A549 (cell line): ENCODE measurements at regions not wholly inside any gene's neighbourhood (a gene's known extent, or its start where the extent isn't known, plus 50 kb on each side); places are given as distances from the start of the nearest gene placed in this dataset.

Experiments
- ATAC-seq, 2 experiments: fragments of 200-7000 bp in 1 of 2; fragments of >200 bp in 1 of 2; cut with Nextera tagmentation in 1 of 2; cut with Tn5 transposase in 1 of 2; 3 replicates each; pipeline versions ENCODE4 v1.8.0 to v1.9.1; 2018 to 2020; ENCODE audit warnings: mild to moderate bottlenecking in 1 of 2, moderate library complexity in 1 of 2
- CTCF ChIA-PET: fragments of 300-600 bp; sonication (Branson Sonifier 250); formaldehyde crosslinking; extraction: SDS; loops from one replicate; lab custom pipeline; 2021; ENCODE audit warnings: antibody characterized with exemption, inconsistent platforms; lab: Yijun Ruan, JAX
- POLR2A ChIA-PET: fragments of 350-600 bp; formaldehyde crosslinking; extraction: SDS; loops from one replicate; lab custom pipeline; 2021; ENCODE audit warnings: antibody characterized with exemption, inconsistent platforms; lab: Yijun Ruan, JAX
- DNase-seq, 2 experiments: peaks; one replicate each; pipeline versions ENCODE4 v3.0.0 to v3.0.0-alpha.2; 2011 to 2016; ENCODE audit warnings: low read depth in 1 of 2, low spot score in 1 of 2
- FAIRE-seq: peaks from 2 replicates; lab custom pipeline; 2011; peaks lifted over from hg19 to GRCh38; lab: Jason Lieb, UNC
- H3K27ac ChIP-seq, 2 experiments: fragments of >200 bp; sonication (Bioruptor Twin); formaldehyde crosslinking; 3 replicates each; pipeline ENCODE4 v1.5.1; 2016 to 2017
- H3K4me1 ChIP-seq: fragments of >200 bp; sonication (Bioruptor Twin); formaldehyde crosslinking; 3 replicates; pipeline ENCODE4 v1.6.1; 2016
- H3K4me2 ChIP-seq: fragments of >200 bp; sonication (Bioruptor Twin); formaldehyde crosslinking; 3 replicates; pipeline ENCODE4 v1.6.1; 2016
- H3K4me3 ChIP-seq: fragments of >200 bp; sonication (Bioruptor Twin); formaldehyde crosslinking; 3 replicates; pipeline ENCODE4 v1.5.1; 2016
- H3K9me3 ChIP-seq: fragments of >200 bp; sonication (Bioruptor Twin); formaldehyde crosslinking; 3 replicates; pipeline ENCODE4 v1.6.1; 2016
- BHLHE40 ChIP-seq: IDR thresholded peaks from 2 replicates; pipeline ENCODE4 v1.6.1; 2012; ENCODE audit warnings: low read depth, low read length, inconsistent platforms
- CBX8 ChIP-seq: fragments of 200-600 bp; sonication (generic); IDR thresholded peaks from 2 replicates; pipeline ENCODE4 v1.6.1; 2016
- EHF ChIP-seq: fragments of 250-450 bp; sonication (Bioruptor Pico); IDR thresholded peaks from 2 replicates; pipeline ENCODE4 v1.5.0; 2020; ENCODE audit warnings: mild to moderate bottlenecking
- EHMT2 ChIP-seq: fragments of 200-600 bp; sonication (generic); IDR thresholded peaks from 2 replicates; pipeline ENCODE4 v1.6.1; 2016; ENCODE audit warnings: antibody characterized with exemption, low read depth, mild to moderate bottlenecking, moderate library complexity
- EP300 ChIP-seq, 2 experiments: fragments of >200 bp; sonication (Bioruptor Twin); formaldehyde crosslinking; IDR thresholded peaks; 2 replicates in 1 of 2; 3 replicates in 1 of 2; pipeline ENCODE4 v1.6.1; 2016 to 2017
- GATA3 ChIP-seq: IDR thresholded peaks from 2 replicates; pipeline ENCODE4 v1.6.1; 2012; ENCODE audit warnings: borderline replicate concordance
- HOXA7 ChIP-seq: fragments of 250-450 bp; sonication (Bioruptor Pico); IDR thresholded peaks from 2 replicates; pipeline ENCODE4 v1.5.0; 2020; ENCODE audit warnings: mild to moderate bottlenecking, moderate library complexity
- HOXB5 ChIP-seq: fragments of 250-450 bp; sonication (Bioruptor Pico); IDR thresholded peaks from 2 replicates; pipeline ENCODE4 v1.5.0; 2020; ENCODE audit warnings: mild to moderate bottlenecking, moderate library complexity
- JUNB ChIP-seq: fragments of >200 bp; sonication (Bioruptor Twin); formaldehyde crosslinking; IDR thresholded peaks from 2 replicates; pipeline ENCODE4 v1.6.1; 2016
- KDM5A ChIP-seq: fragments of 200-600 bp; sonication (generic); IDR thresholded peaks from 2 replicates; pipeline ENCODE4 v1.6.1; 2016; ENCODE audit warnings: antibody characterized with exemption, mild to moderate bottlenecking
- MAZ ChIP-seq: fragments of 150-350 bp; IDR thresholded peaks from 2 replicates; pipeline ENCODE4 v1.6.1; 2014; ENCODE audit warnings: antibody characterized with exemption, low read depth, low read length, borderline replicate concordance
- MYC ChIP-seq: IDR thresholded peaks from 2 replicates; pipeline ENCODE4 v1.6.1; 2012; ENCODE audit warnings: mild to moderate bottlenecking, inconsistent platforms, low read length, improper control_type of control experiment, borderline replicate concordance
- NFE2L2 ChIP-seq: fragments of 150-350 bp; conservative IDR thresholded peaks from 2 replicates; pipeline ENCODE4 v1.6.1; 2014; ENCODE audit warnings: low read length
- NPAS2 ChIP-seq: fragments of 250-450 bp; sonication (Bioruptor Pico); IDR thresholded peaks from 2 replicates; pipeline ENCODE4 v1.8.0; 2022; ENCODE audit warnings: mild to moderate bottlenecking, moderate library complexity, borderline replicate concordance
- NR3C1 ChIP-seq: fragments of >200 bp; sonication (Bioruptor Twin); formaldehyde crosslinking; IDR thresholded peaks from 3 replicates; pipeline ENCODE4 v1.6.1; 2017
- POLR2A ChIP-seq: IDR thresholded peaks from 2 replicates; pipeline ENCODE4 v1.6.1; 2012; ENCODE audit warnings: mild to moderate bottlenecking, low read length
- POLR2AphosphoS2 ChIP-seq: conservative IDR thresholded peaks from 2 replicates; pipeline ENCODE4 v1.6.1; 2012; ENCODE audit warnings: low read length, improper control_type of control experiment, inconsistent platforms
- RAD21 ChIP-seq, 2 experiments: fragments of >200 bp in 1 of 2; sonication (Bioruptor Twin) in 1 of 2; formaldehyde crosslinking in 1 of 2; IDR thresholded peaks in 1 of 2; conservative IDR thresholded peaks in 1 of 2; 2 replicates in 1 of 2; 3 replicates in 1 of 2; pipeline ENCODE4 v1.6.1; 2012 to 2018; ENCODE audit warnings: inconsistent platforms in 1 of 2
- RFX5 ChIP-seq: fragments of 450-650 bp; IDR thresholded peaks from 2 replicates; pipeline ENCODE4 v1.7.1; 2014; ENCODE audit warnings: antibody characterized with exemption, mild to moderate bottlenecking, moderate library complexity
- SREBF2 ChIP-seq: fragments of 450-650 bp; IDR thresholded peaks from 2 replicates; pipeline ENCODE4 v1.6.1; 2014; ENCODE audit warnings: mild to moderate bottlenecking, moderate library complexity
- TFCP2L1 ChIP-seq: fragments of 250-450 bp; sonication (Bioruptor Pico); IDR thresholded peaks from 2 replicates; pipeline ENCODE4 v1.5.0; 2021; ENCODE audit warnings: mild to moderate bottlenecking
- ZFP36 ChIP-seq: fragments of 450-650 bp; IDR thresholded peaks from 2 replicates; pipeline ENCODE4 v1.6.1; 2014; ENCODE audit warnings: borderline replicate concordance; ENCODE audit not compliant: partially characterized antibody
- ZNF302 ChIP-seq: fragments of 250-450 bp; sonication (Bioruptor Pico); IDR thresholded peaks from 2 replicates; pipeline ENCODE4 v1.9.0; 2021; ENCODE audit warnings: inconsistent platforms, mild to moderate bottlenecking, moderate library complexity
- WGBS: methylation state at CpG from one replicate; pipeline ENCODE4 v1.1.6; 2017; ENCODE audit errors: missing lambda C conversion rate; 5-methylcytosine and 5-hydroxymethylcytosine counted together
- TF ChIP-seq, protein P1 (sequence below): fragments of >200 bp; sonication (Bioruptor Twin); formaldehyde crosslinking; IDR thresholded peaks from 3 replicates; pipeline ENCODE4 v1.5.1; 2016
- TF ChIP-seq, protein P2 (sequence below): fragments of 250-450 bp; sonication (Bioruptor Pico); IDR thresholded peaks from 2 replicates; pipeline ENCODE4 v1.5.0; 2021; ENCODE audit warnings: mild to moderate bottlenecking, moderate library complexity, borderline replicate concordance
- TF ChIP-seq, protein P3 (sequence below): fragments of 150-350 bp; IDR thresholded peaks from 2 replicates; pipeline ENCODE4 v1.6.1; 2014; ENCODE audit warnings: low read depth, mild to moderate bottlenecking, low read length
- TF ChIP-seq, protein P4 (sequence below): fragments of >200 bp; sonication (Bioruptor Twin); formaldehyde crosslinking; IDR thresholded peaks from 2 replicates; pipeline ENCODE4 v1.6.1; 2016
- TF ChIP-seq, protein P5 (sequence below): IDR thresholded peaks from 2 replicates; pipeline ENCODE4 v1.6.1; 2012; ENCODE audit warnings: low read depth, borderline replicate concordance

DNA sequence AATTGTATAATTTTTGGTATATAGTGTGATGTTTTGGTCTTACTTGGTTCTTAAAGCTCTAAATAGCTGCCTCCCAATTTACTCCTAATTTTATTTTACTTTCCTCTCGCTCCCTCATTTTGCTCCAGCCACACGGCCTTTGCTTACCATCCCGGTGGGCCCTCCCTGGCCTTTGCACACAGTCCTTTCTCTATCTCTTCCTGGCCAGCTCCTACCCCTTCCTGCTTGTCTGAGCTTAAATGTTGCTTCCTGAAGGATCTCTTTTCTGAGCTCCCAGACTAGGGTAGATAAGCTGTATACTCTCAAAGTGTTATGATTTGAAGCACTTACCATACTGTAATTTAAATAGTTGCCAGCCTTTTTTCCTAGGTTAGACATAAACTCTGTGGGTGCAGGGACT, 121.7 kb downstream of the UTRN start (continued):
- TF ChIP-seq, protein P1, sequence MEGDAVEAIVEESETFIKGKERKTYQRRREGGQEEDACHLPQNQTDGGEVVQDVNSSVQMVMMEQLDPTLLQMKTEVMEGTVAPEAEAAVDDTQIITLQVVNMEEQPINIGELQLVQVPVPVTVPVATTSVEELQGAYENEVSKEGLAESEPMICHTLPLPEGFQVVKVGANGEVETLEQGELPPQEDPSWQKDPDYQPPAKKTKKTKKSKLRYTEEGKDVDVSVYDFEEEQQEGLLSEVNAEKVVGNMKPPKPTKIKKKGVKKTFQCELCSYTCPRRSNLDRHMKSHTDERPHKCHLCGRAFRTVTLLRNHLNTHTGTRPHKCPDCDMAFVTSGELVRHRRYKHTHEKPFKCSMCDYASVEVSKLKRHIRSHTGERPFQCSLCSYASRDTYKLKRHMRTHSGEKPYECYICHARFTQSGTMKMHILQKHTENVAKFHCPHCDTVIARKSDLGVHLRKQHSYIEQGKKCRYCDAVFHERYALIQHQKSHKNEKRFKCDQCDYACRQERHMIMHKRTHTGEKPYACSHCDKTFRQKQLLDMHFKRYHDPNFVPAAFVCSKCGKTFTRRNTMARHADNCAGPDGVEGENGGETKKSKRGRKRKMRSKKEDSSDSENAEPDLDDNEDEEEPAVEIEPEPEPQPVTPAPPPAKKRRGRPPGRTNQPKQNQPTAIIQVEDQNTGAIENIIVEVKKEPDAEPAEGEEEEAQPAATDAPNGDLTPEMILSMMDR: no peak

DNA sequence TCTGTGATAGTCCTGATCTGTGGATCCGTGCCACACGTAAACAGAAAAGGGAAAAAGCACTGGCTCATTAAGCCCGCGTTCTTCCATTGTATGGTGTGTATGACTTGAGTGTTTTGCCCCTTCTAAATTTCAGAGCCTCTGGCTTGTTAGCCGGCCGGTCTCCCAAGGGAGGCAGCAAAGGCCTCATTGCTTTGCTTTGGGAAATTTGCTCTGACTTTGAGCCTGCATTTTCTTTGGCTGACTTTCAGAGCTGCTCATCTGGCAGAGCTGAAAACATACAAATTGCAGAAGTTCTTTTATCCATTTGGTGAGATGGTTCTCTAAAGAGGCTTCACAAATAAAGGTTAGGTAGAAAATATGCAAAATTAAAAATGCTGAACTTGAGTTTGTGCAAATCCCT, 123.0 kb downstream of the UTRN start:
- 96% methylated on average over 6 of the region's 6 CpGs for WGBS
- ATAC-seq (no peak), DNase-seq (no peak), FAIRE-seq (no peak)
- no peak for TF ChIP-seq ZFP36
- TF ChIP-seq JUNB: no peak
- TF ChIP-seq NR3C1: no peak
- TF ChIP-seq EHMT2: no peak
- TF ChIP-seq TFCP2L1 (CRISPR knock-in tag): no peak
- TF ChIP-seq NPAS2 (CRISPR knock-in tag): no peak
- TF ChIP-seq, protein P2, sequence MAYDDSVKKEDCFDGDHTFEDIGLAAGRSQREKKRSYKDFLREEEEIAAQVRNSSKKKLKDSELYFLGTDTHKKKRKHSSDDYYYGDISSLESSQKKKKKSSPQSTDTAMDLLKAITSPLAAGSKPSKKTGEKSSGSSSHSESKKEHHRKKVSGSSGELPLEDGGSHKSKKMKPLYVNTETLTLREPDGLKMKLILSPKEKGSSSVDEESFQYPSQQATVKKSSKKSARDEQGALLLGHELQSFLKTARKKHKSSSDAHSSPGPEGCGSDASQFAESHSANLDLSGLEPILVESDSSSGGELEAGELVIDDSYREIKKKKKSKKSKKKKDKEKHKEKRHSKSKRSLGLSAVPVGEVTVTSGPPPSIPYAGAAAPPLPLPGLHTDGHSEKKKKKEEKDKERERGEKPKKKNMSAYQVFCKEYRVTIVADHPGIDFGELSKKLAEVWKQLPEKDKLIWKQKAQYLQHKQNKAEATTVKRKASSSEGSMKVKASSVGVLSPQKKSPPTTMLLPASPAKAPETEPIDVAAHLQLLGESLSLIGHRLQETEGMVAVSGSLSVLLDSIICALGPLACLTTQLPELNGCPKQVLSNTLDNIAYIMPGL (CRISPR knock-in tag): no peak
- TF ChIP-seq RFX5: no peak
- no peak for TF ChIP-seq EP300 (IDR thresholded peaks at IDR 0.05)
- TF ChIP-seq BHLHE40: no peak
- TF ChIP-seq MAZ: no peak
- no peak for TF ChIP-seq POLR2AphosphoS2
- TF ChIP-seq POLR2A: no peak
- no peak for TF ChIP-seq RAD21 (conservative IDR thresholded peaks at IDR 0.05 in 1 of 2, IDR thresholded peaks at IDR 0.05 in 1 of 2)
- ChIA-PET POLR2A (no interaction called here), CTCF (interaction anchor here (1.9 kb wide), 1 partner anchor 121 kb away, joined by 4 read pairs; no protein-coding TSS in a partner anchor)
- H3K27ac ChIP-seq: no peak overlapping the region
- H3K4me2 ChIP-seq: no peak overlapping the region
- H3K9me3 ChIP-seq: no peaks in the 10 kb centered on the region
- H3K4me1 ChIP-seq: peaks cover 19% of the 10 kb centered on the region; the same call in 2 of the 3 replicates
- no peak overlapping the region for H3K4me3 ChIP-seq

DNA sequence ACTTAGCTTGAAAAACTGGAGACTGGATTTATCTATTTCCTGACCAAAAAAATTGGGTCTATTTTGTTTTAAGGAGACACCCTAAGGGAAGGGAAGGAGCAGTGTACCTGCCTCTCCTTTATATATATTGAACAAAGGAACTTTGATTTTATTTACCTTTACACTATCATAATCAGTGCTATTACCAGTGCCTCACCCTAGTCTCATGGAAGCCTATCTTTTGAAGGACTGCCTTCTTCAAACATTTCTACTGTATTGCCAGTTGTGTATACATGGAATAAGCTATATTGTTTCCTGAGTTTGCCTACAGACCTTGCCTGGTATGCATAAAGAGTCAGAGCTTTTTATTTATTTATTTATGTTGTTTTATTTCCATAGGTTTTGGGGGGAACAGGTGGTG, 124.9 kb downstream of the UTRN start:
- no peak overlapping the region for H3K4me3 ChIP-seq
- H3K9me3 ChIP-seq: no peaks in the 10 kb centered on the region
- TF ChIP-seq, protein P3, sequence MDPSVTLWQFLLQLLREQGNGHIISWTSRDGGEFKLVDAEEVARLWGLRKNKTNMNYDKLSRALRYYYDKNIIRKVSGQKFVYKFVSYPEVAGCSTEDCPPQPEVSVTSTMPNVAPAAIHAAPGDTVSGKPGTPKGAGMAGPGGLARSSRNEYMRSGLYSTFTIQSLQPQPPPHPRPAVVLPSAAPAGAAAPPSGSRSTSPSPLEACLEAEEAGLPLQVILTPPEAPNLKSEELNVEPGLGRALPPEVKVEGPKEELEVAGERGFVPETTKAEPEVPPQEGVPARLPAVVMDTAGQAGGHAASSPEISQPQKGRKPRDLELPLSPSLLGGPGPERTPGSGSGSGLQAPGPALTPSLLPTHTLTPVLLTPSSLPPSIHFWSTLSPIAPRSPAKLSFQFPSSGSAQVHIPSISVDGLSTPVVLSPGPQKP: no peak
- TF ChIP-seq HOXB5 (CRISPR knock-in tag) (no peak), SREBF2 (no peak), BHLHE40 (no peak), NR3C1 (no peak), GATA3 (no peak), KDM5A (no peak), TFCP2L1 (CRISPR knock-in tag) (no peak), EHF (CRISPR knock-in tag) (no peak), POLR2AphosphoS2 (no peak), NFE2L2 (no peak), HOXA7 (CRISPR knock-in tag) (no peak), JUNB (no peak), ZNF302 (CRISPR knock-in tag) (no peak), MYC (no peak), RFX5 (no peak), CBX8 (no peak)
- TF ChIP-seq, protein P1: no peak
- TF ChIP-seq, protein P4, sequence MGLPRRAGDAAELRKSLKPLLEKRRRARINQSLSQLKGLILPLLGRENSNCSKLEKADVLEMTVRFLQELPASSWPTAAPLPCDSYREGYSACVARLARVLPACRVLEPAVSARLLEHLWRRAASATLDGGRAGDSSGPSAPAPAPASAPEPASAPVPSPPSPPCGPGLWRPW: no peak
- TF ChIP-seq, protein P5, sequence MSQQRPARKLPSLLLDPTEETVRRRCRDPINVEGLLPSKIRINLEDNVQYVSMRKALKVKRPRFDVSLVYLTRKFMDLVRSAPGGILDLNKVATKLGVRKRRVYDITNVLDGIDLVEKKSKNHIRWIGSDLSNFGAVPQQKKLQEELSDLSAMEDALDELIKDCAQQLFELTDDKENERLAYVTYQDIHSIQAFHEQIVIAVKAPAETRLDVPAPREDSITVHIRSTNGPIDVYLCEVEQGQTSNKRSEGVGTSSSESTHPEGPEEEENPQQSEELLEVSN: no peak
- no peak for ATAC-seq
- no peak overlapping the region for H3K4me2 ChIP-seq
- CTCF ChIA-PET: no interaction called here
- peaks cover 36% of the 10 kb centered on the region for H3K4me1 ChIP-seq
- POLR2A ChIA-PET: no interaction called here
- no peak overlapping the region for H3K27ac ChIP-seq
- no peak for DNase-seq
- FAIRE-seq: no peak
